ENCODE measurements at regions not wholly inside any gene's neighbourhood (a gene's known extent, or its start where the extent isn't known, plus 50 kb on each side); places are given as distances from the start of the nearest gene placed in this dataset.

DNA sequence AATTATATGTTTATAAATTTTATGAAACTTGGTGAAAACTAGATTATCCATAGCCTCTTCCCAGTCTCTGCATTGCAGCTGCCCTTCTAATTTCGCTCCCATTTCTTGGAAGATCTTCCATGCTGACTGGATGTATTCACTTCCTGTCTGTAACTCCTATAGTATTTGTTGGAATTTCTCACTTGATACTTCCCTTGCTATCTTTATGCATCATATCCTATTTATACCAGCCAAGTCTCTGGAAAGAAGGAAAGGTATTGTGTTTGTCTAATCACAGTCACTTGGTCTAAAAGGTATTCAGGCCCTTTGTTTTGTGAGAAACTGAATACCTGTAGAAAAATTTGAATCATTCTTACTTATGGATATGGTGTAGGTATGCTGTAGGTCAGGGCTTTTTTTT is 870.9 kb upstream of the FRG1 start:
- H3K9ac ChIP-seq (ENCODE audit: low read depth, low read length): no peak overlapping the region
- H3K9me3 ChIP-seq (ENCODE audit: control insufficient read depth, insufficient read depth, low read length): no peaks in the 10 kb centered on the region
- no peaks in the 10 kb centered on the region for H3K36me3 ChIP-seq (ENCODE audit: insufficient read depth, low read length)
- no peaks in the 10 kb centered on the region for H3K4me1 ChIP-seq (ENCODE audit: insufficient read depth, low read length)

DNA sequence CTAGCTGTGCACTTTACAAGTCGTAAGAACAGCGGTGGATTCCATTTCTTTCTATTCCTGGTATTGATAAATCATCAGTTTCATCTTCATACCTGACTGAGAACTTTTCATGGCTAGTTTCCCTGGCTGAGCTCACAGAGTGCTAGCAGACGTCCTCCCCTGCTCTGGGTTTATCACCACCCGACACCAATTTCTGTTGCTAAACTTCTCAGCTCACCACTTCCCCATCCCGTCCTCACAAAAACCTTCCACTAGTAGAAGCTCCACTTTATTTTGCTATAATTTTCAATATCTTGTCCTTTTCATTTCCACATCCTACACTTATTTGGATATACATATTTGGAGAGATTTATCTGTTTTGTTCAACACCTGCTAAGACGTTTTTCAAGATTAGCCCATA is 869.4 kb upstream of the FRG1 start:
- H3K9ac ChIP-seq (ENCODE audit: low read depth, low read length): no peak overlapping the region
- H3K9me3 ChIP-seq (ENCODE audit: control insufficient read depth, insufficient read depth, low read length): no peaks in the 10 kb centered on the region
- H3K36me3 ChIP-seq (ENCODE audit: insufficient read depth, low read length): no peaks in the 10 kb centered on the region
- no peaks in the 10 kb centered on the region for H3K4me1 ChIP-seq (ENCODE audit: insufficient read depth, low read length)

DNA sequence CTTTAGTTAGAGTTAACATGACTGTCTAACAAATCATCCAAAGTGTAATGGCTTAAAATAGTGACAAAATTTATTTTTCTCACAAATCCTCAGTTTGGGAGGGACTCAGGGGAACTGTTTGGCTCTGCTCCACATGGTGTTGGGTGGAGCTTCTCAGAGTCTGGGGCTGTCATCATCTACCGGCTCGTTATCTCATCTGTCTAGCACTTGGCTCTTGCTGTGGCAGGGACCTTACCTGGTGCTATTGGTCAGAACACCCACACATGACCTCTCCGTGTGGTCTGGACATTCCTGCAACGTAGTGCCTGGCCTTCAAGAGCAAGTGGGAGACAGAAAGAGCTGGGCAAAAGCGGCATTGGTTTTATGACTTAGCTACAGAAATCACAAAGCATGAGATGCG is 866.9 kb upstream of the FRG1 start:
- no peaks in the 10 kb centered on the region for H3K36me3 ChIP-seq (ENCODE audit: insufficient read depth, low read length)
- H3K9ac ChIP-seq (ENCODE audit: low read depth, low read length): no peak overlapping the region
- no peaks in the 10 kb centered on the region for H3K9me3 ChIP-seq (ENCODE audit: control insufficient read depth, insufficient read depth, low read length)
- H3K4me1 ChIP-seq (ENCODE audit: insufficient read depth, low read length): no peaks in the 10 kb centered on the region

DNA sequence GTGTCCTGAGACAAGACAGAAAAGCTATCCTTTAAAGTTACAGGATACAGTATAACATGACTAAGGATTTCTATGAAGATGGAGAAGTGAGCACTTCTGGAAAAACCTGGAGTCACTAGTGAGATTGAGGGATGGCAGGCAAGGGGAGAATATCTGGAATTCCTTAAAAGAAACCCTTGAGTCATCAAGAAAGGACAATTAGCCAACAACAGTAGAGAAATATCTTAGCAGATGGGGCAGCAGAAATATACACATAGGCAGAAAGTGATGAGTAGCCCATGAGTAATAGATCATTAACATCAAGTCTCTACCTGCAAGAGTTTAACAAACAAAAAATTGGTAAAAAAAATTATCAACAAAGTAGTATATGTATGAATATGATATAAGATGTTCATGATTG is 858.8 kb upstream of the FRG1 start:
- H3K9me3 ChIP-seq (ENCODE audit: control insufficient read depth, insufficient read depth, low read length): peaks cover 5% of the 10 kb centered on the region; the same call in 1 of the 2 replicates
- no peaks in the 10 kb centered on the region for H3K4me1 ChIP-seq (ENCODE audit: insufficient read depth, low read length)
- no peaks in the 10 kb centered on the region for H3K36me3 ChIP-seq (ENCODE audit: insufficient read depth, low read length)
- no peak overlapping the region for H3K9ac ChIP-seq (ENCODE audit: low read depth, low read length)

DNA sequence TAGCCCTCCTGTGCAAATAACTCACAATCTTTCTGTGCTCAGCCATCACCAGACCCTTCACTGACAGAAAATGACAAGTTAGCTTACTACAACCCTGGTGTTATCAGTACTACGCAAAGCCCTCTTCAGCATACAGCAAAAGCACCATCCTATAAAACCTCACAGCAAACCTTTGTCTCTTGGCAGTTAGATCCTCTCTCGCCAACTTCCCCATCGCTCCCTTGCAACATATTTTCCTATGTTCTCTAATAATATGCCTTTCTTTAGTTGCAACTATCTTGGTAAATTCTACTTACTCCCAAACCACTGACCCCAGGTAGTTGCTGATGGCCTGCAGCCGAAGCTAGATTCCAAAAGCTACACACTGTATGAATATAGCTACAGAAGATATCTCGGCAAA is 856.9 kb upstream of the FRG1 start:
- Histone ChIP-seq H3K9me3 (ENCODE audit: control insufficient read depth, insufficient read depth, low read length) (peaks cover 5% of the 10 kb centered on the region; the same call in 1 of the 2 replicates), H3K4me1 (ENCODE audit: insufficient read depth, low read length) (no peaks in the 10 kb centered on the region), H3K36me3 (ENCODE audit: insufficient read depth, low read length) (no peaks in the 10 kb centered on the region), H3K9ac (ENCODE audit: low read depth, low read length) (no peak overlapping the region)

DNA sequence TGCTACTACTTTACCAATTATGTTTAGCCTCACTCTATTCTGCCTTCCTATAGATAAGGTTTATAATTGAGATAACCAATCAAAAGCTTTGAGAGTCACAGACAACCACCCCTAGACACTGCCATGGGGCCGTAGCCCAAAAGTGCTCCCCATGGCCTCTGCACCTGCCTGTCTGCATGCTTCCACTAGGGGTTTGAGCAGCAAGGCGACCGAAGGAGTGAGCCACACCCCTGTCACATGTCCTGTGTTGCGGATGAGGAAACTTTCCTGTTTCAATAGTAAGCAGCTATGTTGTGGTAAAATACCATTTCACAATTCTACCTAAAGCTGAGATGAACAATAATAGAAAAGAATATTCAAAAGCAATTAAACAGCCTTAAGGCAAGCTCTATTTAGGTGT is 856.0 kb upstream of the FRG1 start:
- H3K4me1 ChIP-seq (ENCODE audit: insufficient read depth, low read length): no peaks in the 10 kb centered on the region
- H3K9ac ChIP-seq (ENCODE audit: low read depth, low read length): no peak overlapping the region
- H3K9me3 ChIP-seq (ENCODE audit: control insufficient read depth, insufficient read depth, low read length): peaks cover 5% of the 10 kb centered on the region; the same call in 1 of the 2 replicates
- H3K36me3 ChIP-seq (ENCODE audit: insufficient read depth, low read length): no peaks in the 10 kb centered on the region

DNA sequence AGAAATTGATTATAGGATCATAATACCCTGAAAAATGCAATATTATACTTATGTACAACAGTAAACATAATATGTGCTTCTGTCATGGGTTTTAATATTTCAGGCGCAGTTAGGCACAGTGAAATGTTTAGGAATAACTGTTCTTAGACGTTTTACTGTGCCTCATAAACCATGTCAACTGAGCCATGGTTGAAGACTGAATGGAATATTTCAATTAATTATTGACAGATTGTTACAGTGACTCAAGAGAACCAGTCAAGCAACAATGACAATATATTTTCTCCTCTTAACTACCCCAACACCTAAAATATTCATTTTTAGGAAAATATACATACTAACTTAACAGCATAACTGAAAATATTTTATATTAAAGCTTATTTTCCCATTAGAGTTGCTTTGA is 852.7 kb upstream of the FRG1 start:
- no peaks in the 10 kb centered on the region for H3K4me1 ChIP-seq (ENCODE audit: insufficient read depth, low read length)
- no peaks in the 10 kb centered on the region for H3K36me3 ChIP-seq (ENCODE audit: insufficient read depth, low read length)
- no peak overlapping the region for H3K9ac ChIP-seq (ENCODE audit: low read depth, low read length)
- H3K9me3 ChIP-seq (ENCODE audit: control insufficient read depth, insufficient read depth, low read length): no peaks in the 10 kb centered on the region

DNA sequence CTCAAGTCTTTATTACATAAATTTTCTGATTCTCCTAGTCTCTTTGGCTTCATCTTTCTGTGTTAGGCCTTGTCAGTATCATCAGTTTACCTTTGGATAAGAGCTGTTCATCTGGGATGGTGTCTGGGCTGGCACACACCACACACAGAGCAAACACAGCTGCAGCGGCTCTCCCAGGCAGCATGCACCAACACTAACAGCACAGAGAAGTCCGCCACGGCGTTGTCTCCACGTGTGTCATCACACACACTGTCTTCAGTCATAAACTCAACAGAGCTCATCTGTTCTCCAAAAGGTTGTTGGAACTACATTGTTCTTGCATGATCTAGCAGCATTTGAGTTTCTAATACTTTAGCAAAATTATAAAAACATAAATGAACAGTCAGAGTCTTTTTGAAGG is 851.9 kb upstream of the FRG1 start:
- Histone ChIP-seq H3K4me1 (ENCODE audit: insufficient read depth, low read length) (no peaks in the 10 kb centered on the region), H3K36me3 (ENCODE audit: insufficient read depth, low read length) (no peaks in the 10 kb centered on the region), H3K9ac (ENCODE audit: low read depth, low read length) (no peak overlapping the region), H3K9me3 (ENCODE audit: control insufficient read depth, insufficient read depth, low read length) (no peaks in the 10 kb centered on the region)

DNA sequence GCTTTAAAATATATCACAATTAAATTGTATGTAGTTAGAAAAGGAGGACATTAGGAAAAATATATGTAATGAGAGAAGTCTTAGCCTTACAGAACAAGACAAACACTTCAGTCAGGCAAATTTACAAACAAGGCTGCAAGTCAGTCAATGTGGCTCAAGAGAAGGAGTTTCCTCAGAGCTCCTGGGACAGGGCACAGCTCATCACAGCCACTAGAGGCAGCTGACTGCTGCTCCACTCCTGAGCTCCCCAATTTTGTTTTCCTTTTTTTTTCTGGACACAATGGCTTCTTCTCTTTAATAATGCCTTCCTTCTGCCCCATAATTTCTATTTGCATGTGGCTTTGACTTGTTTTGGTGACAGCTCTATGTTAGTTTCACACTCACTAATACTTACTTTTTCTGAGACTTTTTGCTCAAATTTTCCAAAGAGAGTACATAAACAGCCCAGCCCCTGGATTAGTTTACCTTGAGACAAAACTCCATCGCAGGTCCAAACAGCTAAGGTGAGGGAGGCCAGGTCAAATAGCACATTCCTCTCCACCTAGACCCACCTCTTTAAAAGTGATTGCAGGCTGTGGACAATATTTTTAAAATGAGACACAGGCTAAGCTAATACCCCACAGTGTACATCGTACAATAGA is 850.4 kb upstream of the FRG1 start:
- no peak overlapping the region for H3K9ac ChIP-seq (ENCODE audit: low read depth, low read length)
- no peaks in the 10 kb centered on the region for H3K4me1 ChIP-seq (ENCODE audit: insufficient read depth, low read length)
- H3K9me3 ChIP-seq (ENCODE audit: control insufficient read depth, insufficient read depth, low read length): no peaks in the 10 kb centered on the region
- no peaks in the 10 kb centered on the region for H3K36me3 ChIP-seq (ENCODE audit: insufficient read depth, low read length)

DNA sequence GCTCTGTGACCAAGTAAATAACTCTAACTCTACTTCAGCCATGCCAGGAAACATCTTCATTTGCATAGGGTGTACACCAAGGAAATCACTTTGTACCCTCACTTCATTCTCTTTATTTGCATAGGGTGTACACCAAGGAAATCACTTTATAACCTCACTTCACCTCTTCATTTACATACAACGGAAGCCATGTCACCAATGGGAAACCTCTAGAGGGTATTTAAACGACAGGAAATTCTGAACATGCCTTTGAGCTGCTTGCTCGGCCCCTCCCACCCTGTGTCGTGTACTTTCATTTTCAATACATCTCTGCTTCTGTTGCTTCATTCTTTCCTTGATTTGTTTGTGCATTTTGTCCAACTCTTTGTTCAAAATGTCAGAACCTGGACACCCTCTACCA is 848.1 kb upstream of the FRG1 start:
- Histone ChIP-seq H3K9me3 (ENCODE audit: control insufficient read depth, insufficient read depth, low read length) (no peaks in the 10 kb centered on the region), H3K9ac (ENCODE audit: low read depth, low read length) (no peak overlapping the region), H3K4me1 (ENCODE audit: insufficient read depth, low read length) (no peaks in the 10 kb centered on the region), H3K36me3 (ENCODE audit: insufficient read depth, low read length) (no peaks in the 10 kb centered on the region)

DNA sequence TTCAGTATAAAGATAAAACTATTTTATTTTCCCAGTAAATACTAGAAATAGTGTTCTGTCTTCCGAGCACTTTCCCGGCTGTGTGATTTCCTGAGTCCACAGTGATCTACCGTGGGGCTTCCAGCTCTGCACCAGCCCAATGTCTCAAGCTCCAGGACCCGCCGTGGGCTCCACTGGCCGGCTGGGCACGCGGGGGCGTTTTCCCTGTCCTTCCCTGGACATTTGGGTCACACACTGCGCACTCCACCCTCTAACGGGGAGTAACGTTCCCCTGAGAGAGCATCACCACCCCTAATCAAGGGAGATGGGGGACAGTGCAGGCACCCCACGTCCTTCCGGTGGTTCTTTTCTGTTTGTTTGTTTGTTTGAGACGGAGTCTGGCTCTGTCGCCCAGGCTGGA is 844.6 kb upstream of the FRG1 start:
- Histone ChIP-seq H3K9me3 (ENCODE audit: control insufficient read depth, insufficient read depth, low read length) (no peaks in the 10 kb centered on the region), H3K9ac (ENCODE audit: low read depth, low read length) (no peak overlapping the region), H3K4me1 (ENCODE audit: insufficient read depth, low read length) (no peaks in the 10 kb centered on the region), H3K36me3 (ENCODE audit: insufficient read depth, low read length) (no peaks in the 10 kb centered on the region)

DNA sequence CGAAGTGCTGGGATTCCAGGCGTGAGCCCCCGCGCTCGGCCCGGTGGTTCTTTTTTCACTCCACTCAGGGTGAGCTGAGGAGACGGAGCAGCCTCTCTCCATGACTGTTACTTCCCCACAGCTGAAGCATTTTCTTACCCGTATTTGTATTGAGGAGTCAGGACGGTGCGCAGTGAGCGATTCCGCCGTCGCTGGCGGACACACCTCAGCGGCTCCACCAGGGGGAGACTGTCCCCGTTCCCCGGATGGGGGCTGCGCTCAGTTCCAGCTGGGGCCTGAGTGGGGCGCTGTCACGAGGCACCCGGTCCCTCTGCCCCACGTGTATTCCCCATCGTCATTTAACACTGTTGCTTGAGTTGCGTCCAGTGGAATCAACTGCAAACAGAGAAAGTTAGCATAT is 844.0 kb upstream of the FRG1 start:
- Histone ChIP-seq H3K9ac (ENCODE audit: low read depth, low read length) (no peak overlapping the region), H3K9me3 (ENCODE audit: control insufficient read depth, insufficient read depth, low read length) (no peaks in the 10 kb centered on the region), H3K36me3 (ENCODE audit: insufficient read depth, low read length) (no peaks in the 10 kb centered on the region), H3K4me1 (ENCODE audit: insufficient read depth, low read length) (no peaks in the 10 kb centered on the region)

DNA sequence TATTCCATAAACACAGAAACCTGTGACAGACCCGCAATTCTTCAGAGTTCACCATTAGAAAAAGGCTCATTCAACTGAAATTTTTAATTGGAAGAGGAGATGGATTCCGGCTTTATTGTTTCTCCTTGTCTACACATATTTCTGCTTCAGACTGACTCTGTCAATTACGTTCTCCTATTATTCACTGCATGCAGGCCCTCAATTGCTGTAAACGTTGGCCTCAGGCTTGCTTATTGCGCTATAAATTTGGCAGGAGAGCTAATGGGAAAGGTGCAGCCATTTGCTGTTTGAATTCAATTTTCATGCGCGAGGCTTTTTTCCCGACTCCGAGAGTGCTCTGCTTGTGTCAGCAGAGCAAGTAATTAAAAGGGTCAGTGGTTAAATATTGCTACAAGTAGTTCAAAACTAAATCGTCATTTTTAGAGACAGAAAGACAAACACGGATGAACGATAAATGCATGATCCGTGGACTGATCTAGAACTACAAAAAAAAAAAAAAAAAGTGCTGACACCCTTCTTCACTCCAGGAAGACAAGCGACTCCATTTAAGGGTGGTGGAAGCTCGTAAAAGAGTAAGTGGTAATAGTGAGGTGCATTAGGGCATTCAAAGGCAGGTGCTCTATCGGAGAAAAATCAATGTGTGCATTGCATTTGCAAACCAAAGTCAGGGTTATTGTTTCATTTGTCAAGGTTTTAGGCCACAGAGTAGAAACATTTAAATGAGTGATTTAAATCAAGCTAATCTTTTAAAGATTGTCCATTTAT is 841.6 kb upstream of the FRG1 start:
- H3K9ac ChIP-seq (ENCODE audit: low read depth, low read length): no peak overlapping the region
- H3K9me3 ChIP-seq (ENCODE audit: control insufficient read depth, insufficient read depth, low read length): no peaks in the 10 kb centered on the region
- no peaks in the 10 kb centered on the region for H3K36me3 ChIP-seq (ENCODE audit: insufficient read depth, low read length)
- H3K4me1 ChIP-seq (ENCODE audit: insufficient read depth, low read length): no peaks in the 10 kb centered on the region

DNA sequence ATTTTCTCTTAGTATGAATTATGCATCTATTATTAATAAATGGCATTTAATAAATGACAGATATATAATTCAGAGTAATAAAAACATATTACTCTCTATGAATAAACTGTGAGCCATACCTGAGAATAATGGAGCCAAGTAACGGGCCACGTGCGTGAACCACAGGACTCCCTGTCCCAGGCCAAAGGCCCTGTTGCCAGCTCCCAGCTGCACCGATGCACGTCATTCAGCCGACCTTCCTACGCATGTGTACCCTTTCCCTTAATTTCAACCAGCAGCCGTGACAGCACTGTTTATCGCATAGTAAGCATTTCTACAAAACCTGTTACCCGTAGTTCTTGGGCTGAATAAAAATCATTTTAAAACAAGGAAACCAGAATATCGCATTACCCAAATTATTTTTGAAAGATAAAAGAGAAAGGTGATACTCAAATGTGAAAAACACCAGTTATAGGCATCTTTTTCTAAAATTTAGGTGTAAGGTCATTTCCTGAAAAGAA is 827.2 kb upstream of the FRG1 start:
- Histone ChIP-seq H3K4me1 (ENCODE audit: insufficient read depth, low read length) (no peaks in the 10 kb centered on the region), H3K9ac (ENCODE audit: low read depth, low read length) (no peak overlapping the region), H3K9me3 (ENCODE audit: control insufficient read depth, insufficient read depth, low read length) (no peaks in the 10 kb centered on the region), H3K36me3 (ENCODE audit: insufficient read depth, low read length) (no peaks in the 10 kb centered on the region)

DNA sequence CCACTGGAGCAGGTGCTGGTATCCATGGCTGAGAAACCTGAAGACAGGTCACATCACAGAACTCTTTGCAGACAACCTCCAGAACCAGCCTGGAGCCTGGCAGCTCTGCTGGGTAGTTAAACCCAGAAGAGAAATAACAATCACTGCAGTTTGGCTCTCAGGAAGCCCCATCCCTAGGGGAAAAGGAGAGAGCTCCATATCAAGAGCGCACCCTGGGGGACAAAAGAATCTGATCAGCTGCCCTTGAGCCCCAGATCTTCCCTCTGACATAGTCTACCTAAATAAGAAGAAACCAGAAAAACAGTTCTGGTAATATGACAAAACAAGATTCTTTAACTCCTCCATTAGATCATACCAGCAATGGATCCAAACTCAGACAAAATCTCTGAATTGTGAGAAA is 823.2 kb upstream of the FRG1 start:
- Histone ChIP-seq H3K4me1 (ENCODE audit: insufficient read depth, low read length) (no peaks in the 10 kb centered on the region), H3K36me3 (ENCODE audit: insufficient read depth, low read length) (no peaks in the 10 kb centered on the region), H3K9ac (ENCODE audit: low read depth, low read length) (no peak overlapping the region), H3K9me3 (ENCODE audit: control insufficient read depth, insufficient read depth, low read length) (no peaks in the 10 kb centered on the region)
